Thymus (tissue), 11 donors: ENCODE measurements at regions not wholly inside any gene's neighbourhood (a gene's known extent, or its start where the extent isn't known, plus 50 kb on each side); places are given as distances from the start of the nearest gene placed in this dataset.

ENCODE experiments used
- DNase-seq, 9 donors: peaks; one replicate each; pipeline ENCODE4 v3.0.0-alpha.2; 2013; ENCODE audit warnings: low spot score in 9 of 9, low read depth in 6 of 9, missing footprints in 1 of 9
- H3K27ac ChIP-seq, 2 donors: one replicate each; pipeline ENCODE4 v1.5.1; 2013; ENCODE audit warnings: control low read depth in 1 of 2, low read depth in 1 of 2, low read length in 1 of 2, mild to moderate bottlenecking in 1 of 2, moderate library complexity in 1 of 2
- H3K27me3 ChIP-seq, 2 donors: one replicate each; pipeline ENCODE4 v1.5.1; 2013; ENCODE audit warnings: low read length in 1 of 2; ENCODE audit not compliant: control insufficient read depth in 2 of 2, insufficient read depth in 1 of 2
- H3K36me3 ChIP-seq, 2 donors: one replicate each; pipeline ENCODE4 v1.5.1; 2013; ENCODE audit warnings: low read length in 1 of 2, mild to moderate bottlenecking in 1 of 2, moderate library complexity in 1 of 2; ENCODE audit not compliant: control insufficient read depth in 2 of 2, insufficient read depth in 2 of 2
- H3K4me1 ChIP-seq, 2 donors: one replicate each; pipeline ENCODE4 v1.5.1; 2013; ENCODE audit warnings: low read length in 2 of 2; ENCODE audit not compliant: control insufficient read depth in 2 of 2, insufficient read depth in 2 of 2
- H3K4me3 ChIP-seq, 2 donors: one replicate each; pipeline ENCODE4 v1.5.1; 2013; ENCODE audit warnings: low read length in 2 of 2, control low read depth in 1 of 2, mild to moderate bottlenecking in 1 of 2
- H3K9me3 ChIP-seq, 2 donors: one replicate each; pipeline ENCODE4 v1.5.1; 2013; ENCODE audit warnings: low read length in 1 of 2, mild to moderate bottlenecking in 1 of 2; ENCODE audit not compliant: control insufficient read depth in 2 of 2, insufficient read depth in 1 of 2
- WGBS: extraction: QIAGEN DNeasy Blood & Tissue Kit; methylation state at CpG from one replicate; pipeline ENCODE4 v1.1.7; 2013; 5-methylcytosine and 5-hydroxymethylcytosine counted together
- donor health status: healthy.

DNA sequence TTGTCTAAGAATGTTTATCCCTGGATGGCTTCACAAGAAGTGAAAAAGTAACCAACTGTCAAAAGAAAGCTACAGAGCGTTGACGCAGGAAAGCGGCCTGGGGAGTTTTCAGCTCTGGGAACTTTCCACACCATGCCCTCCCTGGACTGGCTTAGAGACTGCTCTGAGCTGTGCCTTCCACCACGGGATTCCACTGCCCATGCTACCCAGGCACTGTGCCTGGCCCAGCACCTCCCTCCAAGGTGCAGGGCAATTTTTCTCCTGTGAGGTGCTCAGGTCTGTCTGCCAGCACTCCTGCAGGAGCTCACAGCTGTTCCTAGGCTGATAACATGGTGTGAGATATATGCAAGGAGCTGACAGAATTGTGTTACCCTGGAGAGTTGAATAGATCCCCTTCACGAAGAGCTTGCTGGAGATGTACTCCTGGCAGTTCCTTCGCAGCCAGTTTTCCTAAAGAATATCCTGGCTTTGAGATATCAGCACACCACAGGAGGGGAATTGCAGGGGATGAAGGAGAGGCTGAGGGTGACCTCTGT is 258.3 kb upstream of the B3GAT1 start:
- no peak for DNase-seq
- WGBS: 75% methylated on average over 6 of the region's 6 CpGs
- no peak overlapping the region for H3K4me3 ChIP-seq
- no peak overlapping the region for H3K27ac ChIP-seq
- no peaks in the 10 kb centered on the region for H3K4me1 ChIP-seq
- no peaks in the 10 kb centered on the region for H3K9me3 ChIP-seq
- no peaks in the 10 kb centered on the region for H3K27me3 ChIP-seq
- no peaks in the 10 kb centered on the region for H3K36me3 ChIP-seq

DNA sequence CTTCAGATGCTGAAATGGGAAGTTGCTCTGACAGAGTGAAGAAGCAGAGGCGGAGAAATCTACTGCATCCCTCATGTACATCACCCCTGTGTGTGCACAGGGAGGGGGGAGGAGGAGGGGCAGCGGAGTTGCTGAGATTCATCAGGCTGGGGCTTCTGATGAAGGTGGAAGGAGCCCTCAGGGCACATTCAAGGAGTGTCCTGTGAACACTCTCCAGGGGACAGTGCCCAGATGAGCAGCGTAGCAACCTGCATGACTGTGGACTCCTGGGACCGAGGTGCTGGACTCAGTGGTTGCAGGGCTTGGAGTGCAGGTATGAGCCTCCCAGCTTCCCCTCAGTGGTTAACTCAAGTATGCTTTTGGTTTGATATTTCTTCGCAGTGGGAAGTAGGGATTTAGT is 257.8 kb upstream of the B3GAT1 start:
- Histone ChIP-seq H3K27me3 (no peaks in the 10 kb centered on the region), H3K9me3 (no peaks in the 10 kb centered on the region), H3K36me3 (no peaks in the 10 kb centered on the region), H3K27ac (no peak overlapping the region), H3K4me3 (no peak overlapping the region), H3K4me1 (no peaks in the 10 kb centered on the region)
- WGBS: 91% methylated on average over 5 of the region's 5 CpGs
- no peak for DNase-seq

DNA sequence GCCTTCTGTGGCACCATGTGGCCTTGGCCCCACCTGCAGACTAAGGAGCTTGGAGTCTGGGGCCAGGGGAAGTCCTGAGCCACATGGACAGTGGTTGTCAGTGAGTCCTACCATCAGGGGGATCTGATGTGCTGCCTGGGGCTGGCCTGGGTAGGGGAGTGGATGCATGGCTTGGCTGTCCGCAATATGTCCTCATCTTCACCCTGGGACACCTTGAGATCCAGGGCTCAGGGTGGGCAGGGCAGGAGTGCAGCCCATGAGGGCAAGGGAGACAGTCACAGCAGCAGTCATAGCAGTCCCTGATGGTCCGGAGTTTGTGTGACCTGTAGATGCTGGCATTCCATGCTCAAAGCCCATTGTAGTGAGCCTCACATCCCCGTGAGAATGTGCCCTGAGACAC is 256.8 kb upstream of the B3GAT1 start:
- 95% methylated on average over 3 of the region's 3 CpGs for WGBS
- no peak for DNase-seq
- Histone ChIP-seq H3K4me1 (no peaks in the 10 kb centered on the region), H3K4me3 (no peak overlapping the region), H3K27ac (no peak overlapping the region), H3K36me3 (no peaks in the 10 kb centered on the region), H3K9me3 (no peaks in the 10 kb centered on the region), H3K27me3 (no peaks in the 10 kb centered on the region)

DNA sequence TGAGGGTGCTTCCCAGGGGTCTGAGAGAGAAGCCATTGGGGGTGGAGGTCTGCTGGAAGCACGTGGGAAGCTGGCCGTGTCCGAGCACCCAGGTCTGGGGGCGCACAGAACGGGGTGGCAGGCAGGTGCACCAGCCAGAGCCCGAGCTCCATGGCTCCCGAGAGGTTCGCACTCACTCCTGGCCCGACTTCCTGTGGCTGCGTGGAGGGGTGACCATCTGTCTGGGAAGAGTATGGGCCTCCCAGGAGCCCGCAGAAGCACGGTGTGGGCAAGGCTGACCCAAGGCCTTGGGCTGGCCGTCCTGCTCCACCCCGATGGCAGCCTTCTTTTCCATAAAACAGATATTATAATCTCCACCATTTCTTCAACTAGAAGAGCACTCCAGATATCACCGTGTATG is 256.0 kb upstream of the B3GAT1 start:
- H3K9me3 ChIP-seq: no peaks in the 10 kb centered on the region
- WGBS: 91% methylated on average over 15 of the region's 15 CpGs
- no peak overlapping the region for H3K4me3 ChIP-seq
- no peaks in the 10 kb centered on the region for H3K36me3 ChIP-seq
- no peaks in the 10 kb centered on the region for H3K4me1 ChIP-seq
- DNase-seq: no peak
- H3K27me3 ChIP-seq: no peaks in the 10 kb centered on the region
- no peak overlapping the region for H3K27ac ChIP-seq

DNA sequence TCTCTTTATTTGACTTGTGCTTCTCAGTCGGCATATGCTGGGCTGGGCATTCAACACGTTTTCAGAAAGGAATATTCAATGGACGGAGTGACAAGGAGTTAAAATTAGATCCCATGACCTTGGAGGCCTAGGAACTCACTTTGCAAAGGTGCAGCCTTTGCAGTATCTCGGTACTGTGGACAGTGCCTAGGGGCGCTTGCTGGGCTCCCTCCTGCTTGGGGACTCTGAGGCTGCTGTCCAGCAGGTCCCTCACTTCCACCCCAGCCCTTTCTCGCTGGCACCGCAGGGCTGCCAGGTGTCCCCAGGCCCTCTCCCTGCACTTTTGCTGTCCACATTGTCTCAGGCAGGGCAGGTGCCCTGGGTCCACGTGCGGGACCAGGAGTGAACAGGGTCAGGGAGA is 255.5 kb upstream of the B3GAT1 start:
- DNase-seq: no peak
- Histone ChIP-seq H3K27me3 (no peaks in the 10 kb centered on the region), H3K4me3 (no peak overlapping the region), H3K9me3 (no peaks in the 10 kb centered on the region), H3K36me3 (no peaks in the 10 kb centered on the region), H3K27ac (no peak overlapping the region), H3K4me1 (no peaks in the 10 kb centered on the region)
- 82% methylated on average over 9 of the region's 9 CpGs for WGBS

DNA sequence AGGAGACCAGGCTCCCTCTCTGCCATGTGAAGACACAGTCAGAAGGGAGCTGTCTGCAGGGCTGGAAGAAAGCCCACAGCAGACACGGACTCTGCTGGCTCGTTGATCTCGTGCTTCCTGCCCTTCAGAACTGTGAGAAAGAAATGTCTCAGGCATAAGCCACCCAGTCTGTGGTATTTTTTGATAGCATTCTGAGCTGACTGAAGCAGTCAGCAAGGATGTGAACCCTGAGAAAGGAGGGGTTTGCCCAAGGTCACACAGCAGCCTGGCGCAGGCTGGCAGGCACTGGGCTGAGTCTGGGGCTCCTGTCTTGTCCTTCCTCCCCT is 255.1 kb upstream of the B3GAT1 start:
- Histone ChIP-seq H3K9me3 (no peaks in the 10 kb centered on the region), H3K27me3 (no peaks in the 10 kb centered on the region), H3K36me3 (no peaks in the 10 kb centered on the region), H3K4me3 (no peak overlapping the region), H3K27ac (no peak overlapping the region), H3K4me1 (no peaks in the 10 kb centered on the region)
- 87% methylated on average over 4 of the region's 4 CpGs for WGBS
- DNase-seq: no peak

DNA sequence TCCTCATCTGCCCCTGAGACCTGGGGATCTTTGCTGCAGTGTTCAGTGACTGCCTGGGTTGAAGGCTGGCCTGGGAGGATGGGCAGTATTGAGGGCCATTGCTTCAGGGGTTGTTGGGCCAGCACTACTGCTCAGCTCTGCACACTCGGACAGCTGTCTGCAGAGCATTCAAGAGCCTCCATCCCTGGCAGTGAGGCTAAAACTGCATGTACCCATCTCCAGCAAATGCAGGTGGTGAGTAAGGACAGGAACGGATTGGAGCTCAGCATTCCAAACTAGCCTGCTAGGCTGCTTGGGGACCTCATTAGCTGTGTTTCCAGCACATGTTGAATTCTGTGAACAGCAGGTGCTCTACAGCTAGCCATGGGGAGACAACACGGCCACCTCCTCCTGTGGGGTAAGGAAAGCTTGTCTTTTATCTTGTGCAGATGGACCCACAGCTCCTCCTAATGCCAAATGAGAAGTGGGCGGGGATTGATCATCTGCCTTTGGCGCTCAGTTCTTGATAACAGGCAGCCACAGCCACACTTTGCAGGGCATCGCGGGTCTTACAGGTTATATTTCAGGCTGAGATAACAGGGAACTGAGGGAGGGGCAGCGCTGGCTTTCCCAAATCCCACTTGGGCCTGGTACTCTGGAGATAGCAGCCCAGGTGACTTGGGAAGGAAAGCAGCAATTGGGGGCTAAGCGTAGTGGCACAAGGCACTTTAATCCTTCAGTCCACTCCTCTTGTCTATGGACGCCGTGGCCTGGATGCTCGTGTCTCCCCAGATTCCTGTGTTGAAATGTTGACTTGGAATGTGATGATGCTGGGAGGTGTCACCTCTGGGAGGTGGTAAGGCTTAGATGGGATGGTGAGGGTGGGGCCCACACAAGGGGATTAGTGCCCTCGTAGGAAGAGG is 254.5 kb upstream of the B3GAT1 start:
- Histone ChIP-seq H3K27ac (no peak overlapping the region), H3K9me3 (no peaks in the 10 kb centered on the region), H3K4me1 (no peaks in the 10 kb centered on the region), H3K36me3 (no peaks in the 10 kb centered on the region), H3K4me3 (no peak overlapping the region), H3K27me3 (no peaks in the 10 kb centered on the region)
- no peak for DNase-seq
- 93% methylated on average over 13 of the region's 13 CpGs for WGBS

DNA sequence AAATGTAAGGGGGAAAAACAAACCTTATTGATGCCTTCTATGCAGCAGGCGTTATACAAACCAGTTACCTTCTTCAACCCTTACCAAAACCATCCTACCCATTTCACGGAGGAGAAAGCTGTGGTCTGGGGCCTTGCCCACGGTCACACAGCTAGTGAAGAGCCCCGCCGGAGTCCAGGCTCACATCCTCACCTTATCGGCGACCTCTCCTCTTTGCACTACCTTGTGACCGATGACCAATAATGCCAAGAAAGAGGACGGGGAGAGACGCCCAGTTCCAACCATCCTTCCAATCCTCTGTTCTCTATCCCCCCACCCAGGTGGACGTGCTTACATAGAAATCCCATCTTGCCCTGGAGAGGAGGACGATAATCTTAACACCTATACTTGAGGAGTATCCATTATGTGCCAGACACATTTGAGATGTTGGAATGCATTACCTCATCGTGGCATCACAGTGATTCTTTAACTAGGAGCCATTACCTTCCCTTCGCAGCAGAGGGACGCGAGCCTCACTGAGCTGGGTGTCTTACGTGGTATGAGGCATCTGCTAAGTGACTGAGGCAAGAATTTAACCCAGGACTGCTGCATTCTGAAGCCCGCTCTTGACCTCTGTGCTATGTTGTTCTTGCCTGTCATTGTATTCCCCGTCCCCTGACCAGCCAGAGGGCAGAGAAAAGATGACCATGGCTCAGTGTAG is 253.7 kb upstream of the B3GAT1 start:
- H3K4me1 ChIP-seq: no peaks in the 10 kb centered on the region
- no peak overlapping the region for H3K4me3 ChIP-seq
- 91% methylated on average over 19 of the region's 19 CpGs for WGBS
- no peak overlapping the region for H3K27ac ChIP-seq
- H3K36me3 ChIP-seq: no peaks in the 10 kb centered on the region
- H3K9me3 ChIP-seq: no peaks in the 10 kb centered on the region
- DNase-seq: no peak
- H3K27me3 ChIP-seq: no peaks in the 10 kb centered on the region

DNA sequence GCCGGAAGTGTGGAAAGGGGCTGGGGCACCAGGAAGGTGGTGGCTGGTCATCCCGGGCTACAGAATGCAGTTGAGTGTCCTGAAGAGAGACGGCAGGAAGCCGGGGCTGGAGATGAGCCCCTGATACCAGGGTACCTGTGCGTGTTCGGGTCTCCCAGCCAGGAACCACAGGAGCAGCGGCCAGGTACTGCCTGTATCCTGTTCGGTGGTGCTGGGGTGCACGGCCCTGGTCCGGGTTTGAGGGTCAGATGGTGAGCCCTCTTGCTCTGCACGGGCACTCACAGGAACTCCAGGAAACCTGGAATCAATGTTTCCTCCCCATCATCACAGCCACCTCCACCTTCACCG is 253.1 kb upstream of the B3GAT1 start:
- Histone ChIP-seq H3K4me3 (no peak overlapping the region), H3K27me3 (no peaks in the 10 kb centered on the region), H3K4me1 (no peaks in the 10 kb centered on the region), H3K9me3 (no peaks in the 10 kb centered on the region), H3K36me3 (no peaks in the 10 kb centered on the region), H3K27ac (no peak overlapping the region)
- 83% methylated on average over 12 of the region's 12 CpGs for WGBS
- no peak for DNase-seq
